ENCODE measurements at regions not wholly inside any gene's neighbourhood (a gene's known extent, or its start where the extent isn't known, plus 50 kb on each side); places are given as distances from the start of the nearest gene placed in this dataset.

GRCh38 chr17:56652628-56653027 lies 59.1 kb downstream of the NOG start:
- Histone ChIP-seq H2BK15ac (ENCODE audit: low read depth, low read length) (no peak overlapping the region), H2BK5ac (ENCODE audit: low read depth, low read length, poor library complexity, severe bottlenecking) (no peak overlapping the region), H3K79me1 (ENCODE audit: low read depth in 1 of 2, low read length in 2 of 2) (no peaks in the 10 kb centered on the region), H2AK9ac (replicated peaks; ENCODE audit: low read depth, low read length, poor library complexity) (no peak overlapping the region), H2AFZ (replicated peaks; ENCODE audit: low read length, poor library complexity) (no peak overlapping the region), H2BK120ac (ENCODE audit: low read depth, low read length) (no peak overlapping the region), H3K9ac (ENCODE audit: low read depth, low read length) (no peak overlapping the region), H3K18ac (ENCODE audit: low read depth, low read length) (no peak overlapping the region), H4K91ac (ENCODE audit: insufficient read depth, low read depth, low read length) (no peak overlapping the region), H3K4me1 (ENCODE audit: control insufficient read depth, insufficient read depth, low read length) (no peaks in the 10 kb centered on the region), H3K4me2 (ENCODE audit: low read depth, low read length) (no peak overlapping the region), H2BK20ac (ENCODE audit: low read depth, low read length) (no peak overlapping the region), H3K9me1 (ENCODE audit: insufficient read depth, low read length) (no peaks in the 10 kb centered on the region), H4K20me1 (ENCODE audit: insufficient read depth, low read length) (no peaks in the 10 kb centered on the region), H4K5ac (ENCODE audit: low read depth, low read length) (no peak overlapping the region), H3K36me3 (ENCODE audit: control insufficient read depth, insufficient read depth, low read length) (no peaks in the 10 kb centered on the region), H3K4ac (ENCODE audit: low read depth, low read length) (no peak overlapping the region), H3K9me3 (ENCODE audit: control insufficient read depth, insufficient read depth, low read length) (peaks cover 4% of the 10 kb centered on the region), H3K4me3 (ENCODE audit: insufficient read depth, low read depth, low read length) (no peak overlapping the region), H3K23ac (ENCODE audit: low read depth, low read length) (no peak overlapping the region), H3K27ac (ENCODE audit: insufficient read depth, low read length) (no peak overlapping the region), H3K56ac (ENCODE audit: extremely low read depth, insufficient read depth, low read length) (no peak overlapping the region), H2AK5ac (ENCODE audit: low read depth, low read length) (no peak overlapping the region), H4K8ac (ENCODE audit: low read depth in 2 of 2, low read length in 2 of 2) (no peak overlapping the region), H3K14ac (replicated peaks; ENCODE audit: low read depth, low read length) (no peak overlapping the region), H3K27me3 (ENCODE audit: control insufficient read depth, insufficient read depth, low read length) (peaks cover 7% of the 10 kb centered on the region)
- dilution Hi-C loops (cut with HindIII; ENCODE audit: low sequenced_read_pairs, unreplicated experiment) (no loop called here), in situ Hi-C loops (cut with MboI; ENCODE audit: low sequenced_read_pairs) (no loop called here), intact Hi-C loops (cut with micrococcal nuclease) (no loop called here)
- no TSS peak for BruUV-seq (replicated peaks)
- WGBS, 2 experiments (ENCODE audit: extremely low coverage in 2 of 2, insufficient read length in 1 of 2), result no CpG with 5 or more reads among the region's 2 CpGs
- ATAC-seq (ENCODE audit: low read depth) (no peak), DNase-seq (no peak)
- TF ChIP-seq MAFK (IDR thresholded peaks at IDR 0.05; ENCODE audit: low read depth, low read length) (no peak), RCOR1 (IDR thresholded peaks at IDR 0.05; ENCODE audit: insufficient replicate concordance, low read length) (no peak)
- POLR2A ChIA-PET (ENCODE audit: unreplicated experiment), result no interaction called here
- CTCF ChIA-PET, result interaction anchor here (1.1 kb wide), 1 partner anchor 8 kb away, joined by 7 read pairs; no protein-coding TSS in a partner anchor

Data from IMR-90 (cell line).